Naive thymus-derived CD8-positive, alpha-beta T cell (primary cell): ENCODE measurements at regions not wholly inside any gene's neighbourhood (a gene's known extent, or its start where the extent isn't known, plus 50 kb on each side); places are given as distances from the start of the nearest gene placed in this dataset.

Experiments
- ATAC-seq, 2 donors: fragments of 150-1000 bp; cut with Tn5 transposase in 1 of 2; sonication (Bioruptor Pico), chemical (Tn5 transposase) in 1 of 2; 1 replicate in 1 of 2; 2 replicates in 1 of 2; pipeline ENCODE4 v1.10.0; 2021; ENCODE audit warnings: mild to moderate bottlenecking in 2 of 2, moderate library complexity in 2 of 2
- POLR2A ChIA-PET: fragments of 350-600 bp; sonication (Branson Sonifier 250); formaldehyde crosslinking; loops from one replicate; lab custom pipeline; 2021; ENCODE audit warnings: antibody characterized with exemption; lab: Charles Lee
- DNase-seq, 10 donors: peaks; one replicate each; pipeline versions ENCODE4 v3.0.0 to v3.0.0-alpha.2; 2020 to 2022
- H3K27ac Mint-ChIP-seq, 10 donors: one replicate each; pipeline ENCODE4 v1.8.0; 2020 to 2022; ENCODE audit warnings: mild to moderate bottlenecking in 10 of 10, mixed read lengths in 10 of 10, moderate library complexity in 4 of 10, inconsistent platforms in 1 of 10
- H3K27me3 Mint-ChIP-seq, 5 donors: one replicate each; pipeline ENCODE4 v1.8.0; 2021 to 2022; ENCODE audit warnings: mixed read lengths in 5 of 5
- H3K36me3 Mint-ChIP-seq, 3 donors: one replicate each; pipeline ENCODE4 v1.8.0; 2020 to 2022; ENCODE audit warnings: mixed read lengths in 3 of 3, mild to moderate bottlenecking in 2 of 3, inconsistent platforms in 1 of 3
- H3K4me1 Mint-ChIP-seq, 4 donors: one replicate each; pipeline ENCODE4 v1.8.0; 2021 to 2022; ENCODE audit warnings: mixed read lengths in 4 of 4
- H3K4me3 Mint-ChIP-seq, 10 donors: one replicate each; pipeline ENCODE4 v1.8.0; 2020 to 2022; ENCODE audit warnings: mild to moderate bottlenecking in 10 of 10, mixed read lengths in 10 of 10, moderate library complexity in 6 of 10, inconsistent platforms in 1 of 10
- H3K9me3 Mint-ChIP-seq, 9 donors: one replicate each; pipeline ENCODE4 v1.8.0; 2020 to 2022; ENCODE audit warnings: mixed read lengths in 9 of 9, mild to moderate bottlenecking in 3 of 9, inconsistent platforms in 1 of 9, moderate library complexity in 1 of 9

- ATAC-seq (no peak), DNase-seq (no peak)
- Mint-ChIP-seq H3K27me3 (peaks cover 0 to 10% (median 4%) of the 10 kb centered on the region in 5 donors), H3K27ac (no peak overlapping the region), H3K36me3 (no peaks in the 10 kb centered on the region), H3K9me3 (peaks cover 0 to 1% (median 0%) of the 10 kb centered on the region in 9 donors), H3K4me3 (no peak overlapping the region), H3K4me1 (no peaks in the 10 kb centered on the region)
- POLR2A ChIA-PET, result no interaction called here
Observed at GRCh38 chr5:14066326-14066725, 76.8 kb upstream of the TRIO start.

- Mint-ChIP-seq H3K9me3 (peaks cover 0 to 16% (median 3%) of the 10 kb centered on the region in 9 donors), H3K27ac (no peak overlapping the region), H3K4me1 (no peaks in the 10 kb centered on the region), H3K4me3 (no peak overlapping the region), H3K27me3 (peaks cover 0 to 11% (median 6%) of the 10 kb centered on the region in 5 donors), H3K36me3 (no peaks in the 10 kb centered on the region)
- ATAC-seq (no peak), DNase-seq (no peak)
- POLR2A ChIA-PET, result no interaction called here
Observed at GRCh38 chr5:14064841-14065240, 78.3 kb upstream of the TRIO start.

- Mint-ChIP-seq H3K36me3 (no peaks in the 10 kb centered on the region), H3K4me3 (no peak overlapping the region), H3K4me1 (no peaks in the 10 kb centered on the region), H3K27ac (no peak overlapping the region), H3K9me3 (peaks cover 0 to 16% (median 3%) of the 10 kb centered on the region in 9 donors), H3K27me3 (peaks cover 0 to 11% (median 6%) of the 10 kb centered on the region in 5 donors)
- POLR2A ChIA-PET, result no interaction called here
- no peak for DNase-seq
- no peak for ATAC-seq
Observed at GRCh38 chr5:14063691-14064090, 79.5 kb upstream of the TRIO start.

GRCh38 chr5:14063138-14063537 is 80.0 kb upstream of the TRIO start:
- no peak overlapping the region for H3K4me3 Mint-ChIP-seq
- H3K27me3 Mint-ChIP-seq, result peaks cover 0 to 11% (median 6%) of the 10 kb centered on the region in 5 donors
- no peaks in the 10 kb centered on the region for H3K36me3 Mint-ChIP-seq
- peaks cover 0 to 16% (median 3%) of the 10 kb centered on the region in 9 donors for H3K9me3 Mint-ChIP-seq
- H3K27ac Mint-ChIP-seq, result no peak overlapping the region
- ATAC-seq, result no peak
- POLR2A ChIA-PET, result no interaction called here
- H3K4me1 Mint-ChIP-seq, result no peaks in the 10 kb centered on the region
- no peak for DNase-seq

- ATAC-seq, result no peak
- Mint-ChIP-seq H3K4me3 (no peak overlapping the region), H3K36me3 (no peaks in the 10 kb centered on the region), H3K4me1 (no peaks in the 10 kb centered on the region), H3K27ac (no peak overlapping the region), H3K9me3 (peaks cover 0 to 16% (median 3%) of the 10 kb centered on the region in 9 donors), H3K27me3 (peaks cover 0 to 11% (median 6%) of the 10 kb centered on the region in 5 donors)
- POLR2A ChIA-PET, result no interaction called here
- no peak for DNase-seq
Observed at GRCh38 chr5:14062178-14062577, 81.0 kb upstream of the TRIO start.

GRCh38 chr5:14061106-14061505 is 82.0 kb upstream of the TRIO start:
- Mint-ChIP-seq H3K27ac (no peak overlapping the region), H3K4me3 (no peak overlapping the region), H3K4me1 (no peaks in the 10 kb centered on the region), H3K27me3 (peaks cover 0 to 11% (median 2%) of the 10 kb centered on the region in 5 donors), H3K36me3 (no peaks in the 10 kb centered on the region), H3K9me3 (peaks cover 0 to 16% (median 3%) of the 10 kb centered on the region in 9 donors)
- DNase-seq (no peak), ATAC-seq (no peak)
- POLR2A ChIA-PET, result no interaction called here

- POLR2A ChIA-PET, result no interaction called here
- no peak for ATAC-seq
- no peak overlapping the region for H3K27ac Mint-ChIP-seq
- peaks cover 0 to 11% (median 2%) of the 10 kb centered on the region in 5 donors for H3K27me3 Mint-ChIP-seq
- H3K36me3 Mint-ChIP-seq, result no peaks in the 10 kb centered on the region
- DNase-seq, result no peak
- peaks cover 0 to 16% (median 3%) of the 10 kb centered on the region in 9 donors for H3K9me3 Mint-ChIP-seq
- H3K4me3 Mint-ChIP-seq, result no peak overlapping the region
- H3K4me1 Mint-ChIP-seq, result no peaks in the 10 kb centered on the region
Observed at GRCh38 chr5:14060218-14060617, 82.9 kb upstream of the TRIO start.

- peaks cover 0 to 16% (median 3%) of the 10 kb centered on the region in 9 donors for H3K9me3 Mint-ChIP-seq
- ATAC-seq (no peak), DNase-seq (no peak)
- no peaks in the 10 kb centered on the region for H3K4me1 Mint-ChIP-seq
- no peak overlapping the region for H3K27ac Mint-ChIP-seq
- peaks cover 0 to 15% (median 4%) of the 10 kb centered on the region in 5 donors for H3K27me3 Mint-ChIP-seq
- H3K4me3 Mint-ChIP-seq, result no peak overlapping the region
- no peaks in the 10 kb centered on the region for H3K36me3 Mint-ChIP-seq
- POLR2A ChIA-PET, result no interaction called here
Observed at GRCh38 chr5:14059810-14060209, 83.3 kb upstream of the TRIO start.

- H3K9me3 Mint-ChIP-seq, result peaks cover 0 to 16% (median 3%) of the 10 kb centered on the region in 9 donors
- H3K36me3 Mint-ChIP-seq, result no peaks in the 10 kb centered on the region
- DNase-seq, result no peak
- POLR2A ChIA-PET, result no interaction called here
- no peak overlapping the region for H3K4me3 Mint-ChIP-seq
- H3K27ac Mint-ChIP-seq, result no peak overlapping the region
- H3K27me3 Mint-ChIP-seq, result peaks cover 3 to 18% (median 13%) of the 10 kb centered on the region in 5 donors
- no peaks in the 10 kb centered on the region for H3K4me1 Mint-ChIP-seq
- no peak for ATAC-seq
Observed at GRCh38 chr5:14057289-14057688, 85.9 kb upstream of the TRIO start.

- Mint-ChIP-seq H3K27me3 (peaks cover 2 to 21% (median 13%) of the 10 kb centered on the region in 5 donors), H3K4me1 (no peaks in the 10 kb centered on the region), H3K36me3 (no peaks in the 10 kb centered on the region), H3K27ac (no peak overlapping the region), H3K9me3 (peaks cover 0 to 12% (median 2%) of the 10 kb centered on the region in 9 donors), H3K4me3 (no peak overlapping the region)
- DNase-seq, result no peak
- ATAC-seq, result no peak
- POLR2A ChIA-PET, result no interaction called here
Observed at GRCh38 chr5:14056039-14056438, 87.1 kb upstream of the TRIO start.

GRCh38 chr5:14054965-14055963 is 87.9 kb upstream of the TRIO start:
- Mint-ChIP-seq H3K27me3 (peaks cover 2 to 21% (median 6%) of the 10 kb centered on the region in 5 donors), H3K4me3 (no peak overlapping the region), H3K4me1 (no peaks in the 10 kb centered on the region)

GRCh38 chr5:14054111-14054854 is 88.9 kb upstream of the TRIO start:
- H3K27me3 Mint-ChIP-seq, result peaks cover 2 to 21% (median 4%) of the 10 kb centered on the region in 5 donors
- no peak overlapping the region for H3K4me3 Mint-ChIP-seq
- no peaks in the 10 kb centered on the region for H3K9me3 Mint-ChIP-seq
- no peak overlapping the region for H3K27ac Mint-ChIP-seq
- no peak for ATAC-seq
- no peaks in the 10 kb centered on the region for H3K4me1 Mint-ChIP-seq
- no peaks in the 10 kb centered on the region for H3K36me3 Mint-ChIP-seq
- POLR2A ChIA-PET, result no interaction called here
- no peak for DNase-seq

More at GRCh38 chr5:14054965-14055963, 87.9 kb upstream of the TRIO start:
- no peak for DNase-seq
- POLR2A ChIA-PET, result no interaction called here
- no peak for ATAC-seq
- no peak overlapping the region for H3K27ac Mint-ChIP-seq
- H3K36me3 Mint-ChIP-seq, result no peaks in the 10 kb centered on the region
- peaks cover 0 to 5% (median 0%) of the 10 kb centered on the region in 9 donors for H3K9me3 Mint-ChIP-seq

GRCh38 chr5:14050821-14051220 is 92.3 kb upstream of the TRIO start:
- H3K4me3 Mint-ChIP-seq, result no peak overlapping the region
- no peaks in the 10 kb centered on the region for H3K4me1 Mint-ChIP-seq
- no peak overlapping the region for H3K27ac Mint-ChIP-seq
- H3K9me3 Mint-ChIP-seq, result peaks cover 0 to 2% (median 0%) of the 10 kb centered on the region in 9 donors
- POLR2A ChIA-PET, result no interaction called here
- H3K36me3 Mint-ChIP-seq, result no peaks in the 10 kb centered on the region
- ATAC-seq (no peak), DNase-seq (no peak)
- H3K27me3 Mint-ChIP-seq, result peaks cover 9 to 21% (median 12%) of the 10 kb centered on the region in 5 donors
